ENCODE measurements at regions not wholly inside any gene's neighbourhood (a gene's known extent, or its start where the extent isn't known, plus 50 kb on each side); places are given as distances from the start of the nearest gene placed in this dataset.

- TF ChIP-seq, protein P1, sequence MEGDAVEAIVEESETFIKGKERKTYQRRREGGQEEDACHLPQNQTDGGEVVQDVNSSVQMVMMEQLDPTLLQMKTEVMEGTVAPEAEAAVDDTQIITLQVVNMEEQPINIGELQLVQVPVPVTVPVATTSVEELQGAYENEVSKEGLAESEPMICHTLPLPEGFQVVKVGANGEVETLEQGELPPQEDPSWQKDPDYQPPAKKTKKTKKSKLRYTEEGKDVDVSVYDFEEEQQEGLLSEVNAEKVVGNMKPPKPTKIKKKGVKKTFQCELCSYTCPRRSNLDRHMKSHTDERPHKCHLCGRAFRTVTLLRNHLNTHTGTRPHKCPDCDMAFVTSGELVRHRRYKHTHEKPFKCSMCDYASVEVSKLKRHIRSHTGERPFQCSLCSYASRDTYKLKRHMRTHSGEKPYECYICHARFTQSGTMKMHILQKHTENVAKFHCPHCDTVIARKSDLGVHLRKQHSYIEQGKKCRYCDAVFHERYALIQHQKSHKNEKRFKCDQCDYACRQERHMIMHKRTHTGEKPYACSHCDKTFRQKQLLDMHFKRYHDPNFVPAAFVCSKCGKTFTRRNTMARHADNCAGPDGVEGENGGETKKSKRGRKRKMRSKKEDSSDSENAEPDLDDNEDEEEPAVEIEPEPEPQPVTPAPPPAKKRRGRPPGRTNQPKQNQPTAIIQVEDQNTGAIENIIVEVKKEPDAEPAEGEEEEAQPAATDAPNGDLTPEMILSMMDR (IDR thresholded peaks at IDR 0.05), result no peak
- TF ChIP-seq ZFX (IDR thresholded peaks at IDR 0.05; ENCODE audit: borderline replicate concordance), result no peak
Measured at GRCh38 chr14:85085981-85086380, 444.0 kb upstream of the FLRT2 start.

Measured in 22Rv1 (cell line).